Central memory CD8-positive, alpha-beta T cell (primary cell): ENCODE measurements at regions not wholly inside any gene's neighbourhood (a gene's known extent, or its start where the extent isn't known, plus 50 kb on each side); places are given as distances from the start of the nearest gene placed in this dataset.
"Not testable (repeated sequence)": the region's sequence is repeated elsewhere in the genome, so short reads cannot be mapped to it uniquely, and the experiment has no call there.

Source experiments
- ATAC-seq: fragments of 150-1000 bp; cut with Tn5 transposase; replicated peaks from 2 replicates; pipeline ENCODE4 v1.10.0; 2022; ENCODE audit warnings: mild to moderate bottlenecking, moderate FRiP score, moderate number of reproducible peaks; ENCODE audit not compliant: poor library complexity, severe bottlenecking; ENCODE audit errors: extremely low read depth
- DNase-seq, 2 donors: peaks; one replicate each; pipeline ENCODE4 v3.0.0; 2021; ENCODE audit warnings: low spot score in 2 of 2
- H3K27ac Mint-ChIP-seq: one replicate; pipeline ENCODE4 v1.8.0; 2022; ENCODE audit warnings: low read depth, mild to moderate bottlenecking, moderate library complexity, mixed read lengths
- H3K27me3 Mint-ChIP-seq: one replicate; pipeline ENCODE4 v1.8.0; 2022; ENCODE audit warnings: mixed read lengths
- H3K36me3 Mint-ChIP-seq: one replicate; pipeline ENCODE4 v1.8.0; 2022; ENCODE audit warnings: mild to moderate bottlenecking, moderate library complexity, mixed read lengths; ENCODE audit not compliant: insufficient read depth
- H3K4me1 Mint-ChIP-seq: one replicate; pipeline ENCODE4 v1.8.0; 2022; ENCODE audit warnings: mixed read lengths
- H3K4me3 Mint-ChIP-seq: one replicate; pipeline ENCODE4 v1.8.0; 2022; ENCODE audit warnings: mild to moderate bottlenecking, moderate library complexity, mixed read lengths
- H3K9me3 Mint-ChIP-seq: one replicate; pipeline ENCODE4 v1.8.0; 2022; ENCODE audit warnings: mixed read lengths

DNA sequence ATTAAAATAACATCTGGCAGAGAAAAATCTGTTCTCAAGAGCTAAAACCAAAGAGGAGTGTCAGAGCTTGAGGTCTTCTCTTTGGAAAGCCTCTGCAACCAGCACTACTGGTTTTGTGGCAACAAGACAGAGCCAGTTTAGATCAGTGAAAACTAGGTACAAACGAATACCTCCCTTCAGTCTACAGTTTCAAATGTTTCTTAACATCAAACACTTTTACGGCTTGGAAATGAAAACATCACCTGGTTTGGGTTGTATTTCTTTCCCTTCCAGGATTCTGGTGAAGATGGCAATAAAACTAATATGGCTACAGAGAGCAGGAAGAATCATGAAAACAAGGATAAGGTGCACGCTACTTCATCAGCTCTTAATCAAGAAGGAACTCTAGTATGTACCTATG is 339.4 kb upstream of the ESRRG start:
- H3K27me3 Mint-ChIP-seq, result no peaks in the 10 kb centered on the region
- DNase-seq (no peak), ATAC-seq (no peak)
- H3K9me3 Mint-ChIP-seq, result peaks cover 4% of the 10 kb centered on the region
- no peak overlapping the region for H3K27ac Mint-ChIP-seq
- no peak overlapping the region for H3K4me3 Mint-ChIP-seq
- H3K4me1 Mint-ChIP-seq, result no peaks in the 10 kb centered on the region
- peaks cover 2% of the 10 kb centered on the region for H3K36me3 Mint-ChIP-seq

DNA sequence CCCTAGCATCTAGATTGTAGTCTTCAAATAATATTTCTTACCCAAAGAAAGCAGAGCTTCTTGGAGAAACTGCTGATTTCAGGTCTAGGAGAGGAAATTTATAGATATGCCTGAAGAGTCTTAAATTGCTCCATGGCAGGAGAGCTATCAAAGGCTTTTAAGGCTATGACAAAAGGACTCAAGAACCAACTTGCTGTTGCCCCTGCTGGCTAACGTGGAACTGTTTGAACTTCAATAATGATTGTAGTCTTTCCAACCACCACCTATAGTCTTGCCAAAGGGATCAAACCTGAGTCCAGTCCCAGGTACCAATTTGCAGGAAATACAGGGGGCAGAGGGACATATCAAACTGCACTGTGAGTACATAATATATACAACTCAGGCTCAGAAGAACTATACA is 336.2 kb upstream of the ESRRG start:
- Mint-ChIP-seq H3K27me3 (no peaks in the 10 kb centered on the region), H3K36me3 (peaks cover 2% of the 10 kb centered on the region), H3K4me1 (no peaks in the 10 kb centered on the region), H3K9me3 (peaks cover 10% of the 10 kb centered on the region), H3K4me3 (no peak overlapping the region), H3K27ac (no peak overlapping the region)
- ATAC-seq (no peak), DNase-seq (no peak)

DNA sequence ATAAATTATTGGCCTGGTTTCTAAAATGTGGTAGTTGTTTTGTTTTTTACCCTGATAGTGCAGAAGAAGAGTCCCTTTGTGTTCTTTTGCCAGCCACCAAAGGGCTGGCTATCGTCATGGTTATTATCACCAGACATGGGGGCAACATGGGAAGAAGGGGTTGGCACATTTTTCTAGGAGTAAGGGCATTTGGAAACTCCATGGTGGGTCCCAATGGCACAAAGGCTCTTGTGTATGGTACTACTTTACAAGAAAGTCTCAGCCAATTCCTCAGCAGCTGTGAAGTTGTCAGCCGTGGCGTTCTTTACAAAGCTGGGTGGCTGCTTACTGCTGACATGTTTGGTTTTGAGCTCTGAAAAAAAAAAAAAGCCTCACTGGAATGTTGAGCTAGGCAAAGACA is 330.4 kb upstream of the ESRRG start:
- Mint-ChIP-seq H3K9me3 (peaks cover 25% of the 10 kb centered on the region), H3K27ac (no peak overlapping the region), H3K4me3 (no peak overlapping the region), H3K27me3 (no peaks in the 10 kb centered on the region), H3K4me1 (no peaks in the 10 kb centered on the region), H3K36me3 (no peaks in the 10 kb centered on the region)
- ATAC-seq, result no peak
- no peak for DNase-seq

DNA sequence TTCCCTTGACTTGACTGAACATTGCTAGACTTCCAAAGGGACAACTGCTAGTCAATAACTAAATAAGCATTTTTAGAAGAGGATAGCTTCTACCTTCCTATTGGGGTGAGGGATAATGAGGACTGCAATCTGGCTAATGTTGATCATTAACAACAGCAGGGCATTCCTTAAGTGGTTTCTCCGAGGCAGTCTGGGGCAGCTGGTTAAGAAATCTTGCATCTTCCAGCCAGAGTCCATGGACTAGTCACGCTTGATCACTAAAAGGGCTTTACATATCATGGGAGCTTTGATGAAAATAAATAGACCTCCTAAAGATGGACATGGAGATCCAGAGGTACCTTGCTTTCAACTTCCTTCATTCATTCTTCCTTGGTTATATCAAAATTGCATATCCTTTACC is 329.4 kb upstream of the ESRRG start:
- Mint-ChIP-seq H3K4me1 (no peaks in the 10 kb centered on the region), H3K36me3 (no peaks in the 10 kb centered on the region), H3K4me3 (no peak overlapping the region), H3K27me3 (no peaks in the 10 kb centered on the region), H3K27ac (no peak overlapping the region), H3K9me3 (peaks cover 27% of the 10 kb centered on the region)
- DNase-seq, result no peak
- ATAC-seq, result no peak

DNA sequence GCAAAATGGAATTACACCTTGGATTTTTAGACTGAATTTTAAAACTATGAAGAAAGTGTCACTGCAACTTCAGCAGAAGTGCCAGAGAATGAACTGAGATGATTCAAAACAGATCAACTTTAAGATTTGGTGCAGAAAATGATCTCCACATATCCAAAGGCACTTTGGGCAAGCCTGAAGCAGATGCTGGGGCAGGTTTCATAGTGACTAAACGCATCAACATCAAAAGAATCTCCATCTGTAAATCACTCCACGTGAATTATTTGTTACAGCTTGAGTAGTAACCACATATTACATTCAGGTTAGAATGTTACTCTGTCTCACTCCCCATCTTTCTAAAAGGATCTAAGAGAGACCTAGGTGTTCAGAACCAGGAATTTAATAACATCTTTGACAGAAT is 329.0 kb upstream of the ESRRG start:
- Mint-ChIP-seq H3K27ac (no peak overlapping the region), H3K36me3 (no peaks in the 10 kb centered on the region), H3K9me3 (peaks cover 28% of the 10 kb centered on the region), H3K4me1 (no peaks in the 10 kb centered on the region), H3K27me3 (no peaks in the 10 kb centered on the region), H3K4me3 (no peak overlapping the region)
- DNase-seq (no peak), ATAC-seq (no peak)

DNA sequence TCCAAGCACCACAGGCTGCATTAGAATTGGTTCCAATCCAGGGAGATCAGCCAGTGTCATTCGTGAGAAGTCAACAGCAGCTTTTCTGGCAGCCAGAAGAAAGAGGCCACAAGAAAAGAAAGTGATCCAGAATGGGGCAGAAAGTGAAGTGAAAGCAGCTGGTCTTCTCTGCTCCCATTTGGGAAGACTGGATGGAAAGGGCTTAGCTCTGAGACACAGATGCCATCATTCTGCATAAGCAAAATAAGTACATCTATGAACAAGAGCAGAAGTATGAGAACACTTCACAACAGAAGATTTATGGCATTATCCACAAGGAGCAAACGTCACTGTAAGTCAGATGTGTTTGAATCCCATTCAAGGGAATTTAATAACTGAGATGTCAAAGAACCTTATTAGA is 326.5 kb upstream of the ESRRG start:
- no peak overlapping the region for H3K27ac Mint-ChIP-seq
- H3K9me3 Mint-ChIP-seq, result peaks cover 27% of the 10 kb centered on the region
- DNase-seq (no peak), ATAC-seq (no peak)
- no peak overlapping the region for H3K4me3 Mint-ChIP-seq
- H3K4me1 Mint-ChIP-seq, result no peaks in the 10 kb centered on the region
- H3K36me3 Mint-ChIP-seq, result no peaks in the 10 kb centered on the region
- no peaks in the 10 kb centered on the region for H3K27me3 Mint-ChIP-seq

DNA sequence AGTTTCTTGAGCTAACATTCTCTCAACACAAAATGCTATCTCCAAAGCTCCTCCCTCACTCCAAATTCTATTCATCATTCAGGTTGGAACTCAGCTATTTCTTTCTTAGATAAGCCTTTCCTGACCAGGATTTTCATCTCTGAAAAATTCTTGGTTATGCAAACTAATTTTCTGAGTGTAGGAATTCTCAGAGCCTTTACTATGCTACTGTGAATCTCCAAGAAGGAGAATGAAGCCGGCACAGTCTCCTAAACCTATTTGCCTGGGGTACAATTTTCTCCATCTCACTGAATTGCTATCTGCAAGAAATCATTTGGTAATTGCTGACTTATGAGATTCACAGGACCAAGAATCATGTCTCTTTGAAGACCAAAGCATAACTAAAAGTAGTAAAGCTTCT is 325.9 kb upstream of the ESRRG start:
- H3K27me3 Mint-ChIP-seq, result no peaks in the 10 kb centered on the region
- DNase-seq (no peak), ATAC-seq (no peak)
- no peak overlapping the region for H3K4me3 Mint-ChIP-seq
- H3K36me3 Mint-ChIP-seq, result no peaks in the 10 kb centered on the region
- no peaks in the 10 kb centered on the region for H3K4me1 Mint-ChIP-seq
- no peak overlapping the region for H3K27ac Mint-ChIP-seq
- H3K9me3 Mint-ChIP-seq, result peaks cover 27% of the 10 kb centered on the region

DNA sequence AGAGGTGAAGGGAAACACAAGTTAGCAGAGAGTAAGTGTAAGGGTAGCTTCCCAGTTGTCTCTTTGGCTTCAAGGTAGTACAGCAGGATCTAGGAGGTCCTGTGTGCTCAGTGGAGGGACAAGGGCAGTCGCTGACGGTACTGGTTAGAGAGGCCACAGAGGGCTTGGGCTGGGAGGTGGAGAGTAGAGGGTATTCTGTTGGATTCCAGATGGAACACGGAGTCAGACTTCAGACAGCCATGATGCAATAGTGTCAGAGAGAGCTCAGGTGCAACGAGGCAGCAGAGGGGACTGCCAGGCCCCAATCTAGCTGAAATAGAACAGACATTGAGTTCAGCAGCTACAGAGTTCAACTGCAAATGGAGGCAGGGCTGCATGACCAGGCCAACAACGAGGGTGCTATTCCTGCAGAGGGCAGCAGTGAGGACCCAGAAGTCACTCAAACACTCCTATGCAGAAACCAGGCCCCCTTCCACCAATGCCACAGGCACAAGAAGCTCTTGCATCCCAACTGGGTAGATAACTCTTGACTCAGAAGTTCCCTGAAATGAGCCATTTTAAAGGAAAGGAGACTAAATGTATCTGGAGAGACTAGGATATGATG is 325.0 kb upstream of the ESRRG start:
- Mint-ChIP-seq H3K4me1 (no peaks in the 10 kb centered on the region), H3K4me3 (no peak overlapping the region), H3K27me3 (no peaks in the 10 kb centered on the region), H3K36me3 (no peaks in the 10 kb centered on the region), H3K27ac (no peak overlapping the region), H3K9me3 (peaks cover 27% of the 10 kb centered on the region)
- ATAC-seq (no peak), DNase-seq (no peak)

DNA sequence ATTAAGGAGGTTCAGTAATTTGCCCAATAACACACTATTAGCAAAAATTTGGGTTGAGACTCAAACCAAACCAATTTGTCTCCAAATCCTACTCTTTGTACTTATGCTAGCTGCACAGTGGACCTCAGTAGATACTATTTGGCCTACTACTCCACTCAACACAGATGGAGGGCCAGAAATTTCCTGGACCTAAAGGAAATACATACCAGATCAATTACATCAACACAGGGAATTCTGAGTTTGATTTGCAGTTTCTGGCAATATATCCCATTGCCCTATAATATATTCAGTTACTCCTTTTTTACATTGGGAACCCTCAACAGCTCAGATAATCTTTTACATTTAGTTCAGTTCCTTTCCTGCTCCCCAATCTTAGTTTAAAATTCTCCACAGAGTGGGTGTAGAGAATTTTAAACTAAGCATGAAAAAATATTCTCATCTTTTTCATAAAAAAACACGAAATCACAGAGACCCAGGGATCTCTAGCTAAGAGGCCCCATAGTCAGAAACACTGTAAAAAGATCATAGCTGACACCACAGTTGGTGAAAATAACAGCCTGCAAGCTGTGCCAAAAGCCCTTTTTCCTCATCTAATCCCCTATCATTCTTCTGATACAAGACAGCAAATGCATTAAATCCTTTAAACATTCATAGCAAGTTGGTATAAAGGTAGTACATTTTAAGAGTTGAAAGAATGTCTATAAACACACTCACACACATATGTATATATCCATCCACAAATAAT is 317.7 kb upstream of the ESRRG start:
- H3K4me3 Mint-ChIP-seq, result no peak overlapping the region
- no peaks in the 10 kb centered on the region for H3K4me1 Mint-ChIP-seq
- H3K9me3 Mint-ChIP-seq, result peaks cover 29% of the 10 kb centered on the region
- no peaks in the 10 kb centered on the region for H3K27me3 Mint-ChIP-seq
- DNase-seq (no peak), ATAC-seq (no peak)
- no peaks in the 10 kb centered on the region for H3K36me3 Mint-ChIP-seq
- H3K27ac Mint-ChIP-seq, result no peak overlapping the region

DNA sequence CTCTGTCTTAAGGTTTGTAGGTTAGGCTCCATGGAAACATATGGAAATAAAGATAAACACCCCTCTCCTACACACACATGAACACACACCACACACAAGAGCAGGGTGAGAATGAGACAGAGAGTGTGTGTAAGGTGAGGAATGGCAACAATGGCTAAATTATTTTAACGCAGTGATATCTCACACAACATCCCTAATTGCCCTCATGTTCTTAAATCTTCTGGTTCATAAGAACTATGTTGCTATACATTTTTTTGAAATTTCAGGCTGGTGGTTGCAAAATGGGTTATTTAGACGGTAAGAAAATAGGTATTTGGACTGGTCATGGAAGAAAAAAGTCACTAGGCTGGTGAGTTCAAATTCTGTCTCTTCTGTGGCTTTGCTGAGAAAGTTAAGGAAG is 316.7 kb upstream of the ESRRG start:
- Mint-ChIP-seq H3K4me3 (no peak overlapping the region), H3K27me3 (no peaks in the 10 kb centered on the region), H3K4me1 (no peaks in the 10 kb centered on the region), H3K27ac (no peak overlapping the region), H3K9me3 (peaks cover 32% of the 10 kb centered on the region), H3K36me3 (no peaks in the 10 kb centered on the region)
- DNase-seq (no peak), ATAC-seq (no peak)

DNA sequence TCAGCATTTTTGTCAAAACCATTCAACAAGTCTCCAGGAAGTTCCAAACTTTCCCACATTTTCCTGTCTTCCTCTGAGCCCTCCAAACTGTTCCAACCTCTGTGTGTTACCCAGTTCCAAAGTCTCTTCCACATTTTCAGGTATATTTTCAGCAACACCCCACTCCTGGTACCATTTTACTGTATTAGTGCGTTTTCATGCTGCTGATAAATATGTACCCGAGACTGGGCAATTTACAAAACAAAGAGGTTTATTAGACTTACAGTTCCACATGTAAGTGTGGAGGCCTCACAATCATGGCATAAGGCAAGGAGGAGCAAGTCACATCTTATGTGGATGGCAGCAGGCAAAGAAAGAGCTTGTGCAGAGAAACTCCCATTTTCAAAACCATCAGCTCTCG is 315.9 kb upstream of the ESRRG start:
- not testable (repeated sequence) for H3K27ac Mint-ChIP-seq, ATAC-seq, H3K36me3 Mint-ChIP-seq, H3K4me3 Mint-ChIP-seq, H3K4me1 Mint-ChIP-seq, H3K27me3 Mint-ChIP-seq, DNase-seq
- peaks cover 32% of the 10 kb centered on the region for H3K9me3 Mint-ChIP-seq

DNA sequence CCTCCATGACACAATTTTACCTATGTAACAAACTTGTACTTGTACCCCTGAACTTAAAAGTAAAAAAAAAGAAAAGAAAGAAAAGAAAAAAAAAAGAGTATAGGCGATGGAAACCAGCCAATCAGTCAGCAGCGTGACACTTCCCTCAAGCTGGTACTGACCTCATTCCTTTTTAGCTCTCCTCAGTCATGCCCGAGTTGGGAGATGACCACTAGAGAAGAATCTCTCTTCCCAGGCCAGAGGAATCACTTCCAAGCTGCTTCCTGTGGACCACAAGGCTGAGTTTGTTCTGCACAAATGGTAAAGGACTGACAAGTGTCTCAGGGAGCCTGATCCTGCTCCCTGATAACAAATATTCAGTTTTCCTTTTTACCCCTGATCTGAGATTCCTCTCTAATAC is 313.5 kb upstream of the ESRRG start:
- no peaks in the 10 kb centered on the region for H3K27me3 Mint-ChIP-seq
- no peaks in the 10 kb centered on the region for H3K4me1 Mint-ChIP-seq
- peaks cover 32% of the 10 kb centered on the region for H3K9me3 Mint-ChIP-seq
- H3K4me3 Mint-ChIP-seq, result no peak overlapping the region
- no peaks in the 10 kb centered on the region for H3K36me3 Mint-ChIP-seq
- ATAC-seq, result no peak
- H3K27ac Mint-ChIP-seq, result no peak overlapping the region
- no peak for DNase-seq

DNA sequence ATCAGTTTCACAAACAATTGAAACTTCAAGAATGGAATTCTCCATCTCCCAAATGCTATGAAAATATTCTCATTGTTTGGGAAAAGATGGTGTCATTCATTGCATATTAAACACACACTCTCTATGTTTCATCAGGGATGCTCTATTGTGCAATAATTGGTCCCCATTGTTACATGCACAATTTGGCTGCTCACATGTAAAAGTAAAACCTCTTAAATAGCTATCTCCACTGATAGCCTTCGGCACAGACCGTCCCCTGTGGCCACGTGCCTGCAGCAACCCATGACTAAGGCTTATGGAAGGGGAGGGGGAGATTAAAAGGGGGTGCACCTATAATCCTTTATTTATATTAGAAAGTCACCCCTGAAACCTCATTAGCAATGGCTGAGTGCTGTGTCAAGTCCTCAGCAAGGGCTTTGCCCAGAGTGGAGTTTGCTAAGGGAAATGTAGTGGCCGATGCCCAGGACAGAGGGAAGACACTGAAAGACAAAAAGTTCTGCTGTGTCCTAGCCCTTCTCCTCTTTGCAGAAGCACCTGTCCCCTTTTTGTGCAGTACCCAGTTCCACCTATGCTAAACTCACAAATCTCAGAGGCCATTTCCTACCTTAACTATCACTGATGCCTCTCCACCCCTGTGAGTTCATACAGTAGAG is 309.6 kb upstream of the ESRRG start:
- Mint-ChIP-seq H3K4me3 (no peak overlapping the region), H3K4me1 (no peaks in the 10 kb centered on the region), H3K27me3 (no peaks in the 10 kb centered on the region), H3K27ac (no peak overlapping the region), H3K36me3 (no peaks in the 10 kb centered on the region), H3K9me3 (peaks cover 25% of the 10 kb centered on the region)
- DNase-seq, result no peak
- no peak for ATAC-seq
